ENCODE measurements at regions not wholly inside any gene's neighbourhood (a gene's known extent, or its start where the extent isn't known, plus 50 kb on each side); places are given as distances from the start of the nearest gene placed in this dataset.

GRCh38 chr4:188727746-188728145 is 588.5 kb downstream of the TRIML1 start:
- TF ChIP-seq, protein P1, sequence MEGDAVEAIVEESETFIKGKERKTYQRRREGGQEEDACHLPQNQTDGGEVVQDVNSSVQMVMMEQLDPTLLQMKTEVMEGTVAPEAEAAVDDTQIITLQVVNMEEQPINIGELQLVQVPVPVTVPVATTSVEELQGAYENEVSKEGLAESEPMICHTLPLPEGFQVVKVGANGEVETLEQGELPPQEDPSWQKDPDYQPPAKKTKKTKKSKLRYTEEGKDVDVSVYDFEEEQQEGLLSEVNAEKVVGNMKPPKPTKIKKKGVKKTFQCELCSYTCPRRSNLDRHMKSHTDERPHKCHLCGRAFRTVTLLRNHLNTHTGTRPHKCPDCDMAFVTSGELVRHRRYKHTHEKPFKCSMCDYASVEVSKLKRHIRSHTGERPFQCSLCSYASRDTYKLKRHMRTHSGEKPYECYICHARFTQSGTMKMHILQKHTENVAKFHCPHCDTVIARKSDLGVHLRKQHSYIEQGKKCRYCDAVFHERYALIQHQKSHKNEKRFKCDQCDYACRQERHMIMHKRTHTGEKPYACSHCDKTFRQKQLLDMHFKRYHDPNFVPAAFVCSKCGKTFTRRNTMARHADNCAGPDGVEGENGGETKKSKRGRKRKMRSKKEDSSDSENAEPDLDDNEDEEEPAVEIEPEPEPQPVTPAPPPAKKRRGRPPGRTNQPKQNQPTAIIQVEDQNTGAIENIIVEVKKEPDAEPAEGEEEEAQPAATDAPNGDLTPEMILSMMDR (IDR thresholded peaks at IDR 0.05 in 8 of 11, conservative IDR thresholded peaks at IDR 0.05 in 3 of 11): no peak
- TF ChIP-seq POLR2A (IDR thresholded peaks at IDR 0.05): no peak
- TF ChIP-seq POLR2AphosphoS5 (IDR thresholded peaks at IDR 0.05): no peak

Data from spleen (tissue), 7 donors.